HG03558 (cell line): ENCODE measurements at regions not wholly inside any gene's neighbourhood (a gene's known extent, or its start where the extent isn't known, plus 50 kb on each side); places are given as distances from the start of the nearest gene placed in this dataset.

Experiments
- ATAC-seq: cut with Tn5 transposase; IDR thresholded peaks from one replicate; pipeline ENCODE4 v1.9.1; 2021; ENCODE audit warnings: moderate number of reproducible peaks; ENCODE audit not compliant: unreplicated experiment; ENCODE audit errors: extremely low read depth

DNA sequence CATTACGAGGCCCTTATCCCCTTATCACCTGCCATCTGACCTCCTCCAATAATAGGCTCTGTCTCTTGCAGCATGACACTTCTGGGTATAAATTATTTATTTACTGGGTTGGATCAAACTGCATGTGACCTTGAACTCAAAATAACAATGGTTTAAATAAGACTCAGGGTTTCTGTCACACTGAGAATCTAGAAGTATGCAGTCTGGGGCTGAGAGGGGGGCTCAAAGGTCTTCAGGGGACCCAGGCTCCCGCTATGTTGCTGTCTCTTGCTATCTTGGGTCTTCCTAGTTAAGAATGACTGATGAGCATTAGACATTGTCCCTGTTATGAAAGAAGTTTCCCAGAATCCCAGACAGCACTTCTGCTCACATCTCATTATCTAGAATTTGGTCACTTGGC is 133.5 kb downstream of the URB2 start:
- no peak for ATAC-seq

DNA sequence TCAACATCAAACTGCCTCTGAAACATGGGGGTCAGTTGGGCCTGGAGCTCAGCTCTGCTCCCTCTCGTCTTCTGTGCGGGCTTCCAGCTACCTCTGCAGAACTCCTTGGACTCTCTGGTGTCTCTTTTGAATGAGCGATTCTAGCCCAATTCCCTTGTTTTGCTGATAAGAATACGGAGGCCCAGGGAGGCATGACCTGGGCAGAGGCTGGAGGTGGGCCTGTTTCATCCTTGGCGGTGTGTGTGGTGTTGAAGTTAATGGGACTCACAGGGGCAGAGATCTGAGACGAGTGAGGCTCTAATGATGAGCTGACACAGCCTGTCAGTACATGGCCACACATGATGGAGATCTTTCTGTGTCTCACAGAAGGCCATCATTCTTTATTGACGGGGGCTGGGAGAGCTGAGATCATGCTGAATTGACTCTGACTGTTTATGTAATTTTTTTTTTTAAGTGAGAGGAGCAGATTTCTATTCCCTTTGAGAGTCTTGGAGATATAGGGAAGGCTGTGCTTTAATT is 134.5 kb downstream of the URB2 start:
- ATAC-seq, result no peak

DNA sequence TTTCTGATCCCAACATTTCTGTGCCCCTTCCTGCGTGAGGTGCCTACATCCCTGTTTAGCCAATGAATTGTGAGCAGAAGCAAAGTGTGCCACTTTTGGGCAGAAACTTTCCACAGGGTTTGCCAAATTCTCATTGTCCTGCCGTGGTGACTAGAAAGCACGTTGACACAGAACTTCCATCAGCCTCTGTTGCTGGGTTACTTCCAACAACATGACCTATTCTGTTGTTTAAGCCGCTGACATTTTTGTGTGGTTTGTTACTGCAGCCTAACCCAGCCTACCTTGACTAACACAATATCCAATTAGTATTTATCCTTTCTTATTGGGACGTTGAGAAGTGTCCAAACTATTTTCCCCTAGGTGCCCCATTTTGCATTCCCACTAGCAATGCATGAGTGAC is 136.8 kb downstream of the URB2 start:
- ATAC-seq, result no peak

DNA sequence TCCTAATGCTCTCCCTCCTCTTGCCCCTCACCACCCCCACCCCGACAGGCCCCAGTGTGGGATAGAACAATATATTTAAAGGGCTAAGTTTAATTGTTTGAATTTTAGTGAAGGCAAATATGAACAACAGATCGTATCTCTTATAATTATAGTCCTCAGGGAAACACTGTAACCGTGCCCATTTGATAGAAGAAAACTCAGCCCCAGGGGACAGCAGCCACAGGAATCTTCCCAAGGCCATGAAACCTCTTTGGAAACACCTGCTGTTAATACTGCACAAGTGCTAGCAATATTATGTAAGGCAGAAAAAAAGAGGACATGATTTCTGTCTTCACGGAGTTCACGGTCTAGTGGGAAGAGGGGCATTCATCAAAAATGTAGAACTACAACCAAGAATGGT is 142.2 kb downstream of the URB2 start:
- no peak for ATAC-seq

GRCh38 chr1:229769006-229769405 is 143.0 kb downstream of the URB2 start:
- no peak for ATAC-seq

- ATAC-seq, result no peak
Measured at GRCh38 chr1:229769809-229770208, 143.8 kb downstream of the URB2 start.

GRCh38 chr1:229778794-229779193 is 152.7 kb downstream of the URB2 start:
- ATAC-seq, result no peak

DNA sequence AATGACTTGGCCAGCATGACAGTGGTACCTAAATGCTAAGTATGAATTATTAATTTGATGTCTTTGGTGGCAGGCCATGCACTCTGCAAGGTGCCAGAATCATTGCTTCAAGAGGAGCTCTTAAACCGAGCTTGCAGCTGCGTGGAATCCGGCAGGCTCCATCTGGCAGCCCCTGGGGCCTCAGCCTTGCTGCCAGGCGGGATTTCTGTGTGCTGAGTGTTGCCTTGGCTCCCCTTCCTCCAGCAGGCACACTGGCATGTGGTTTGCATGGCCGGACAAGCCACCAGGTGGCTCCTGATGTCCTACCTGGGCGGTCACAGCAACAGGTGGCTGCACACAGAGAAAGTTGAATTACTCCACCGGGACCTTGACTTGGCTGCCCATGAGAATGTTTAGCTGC is 155.4 kb downstream of the URB2 start:
- ATAC-seq, result no peak

DNA sequence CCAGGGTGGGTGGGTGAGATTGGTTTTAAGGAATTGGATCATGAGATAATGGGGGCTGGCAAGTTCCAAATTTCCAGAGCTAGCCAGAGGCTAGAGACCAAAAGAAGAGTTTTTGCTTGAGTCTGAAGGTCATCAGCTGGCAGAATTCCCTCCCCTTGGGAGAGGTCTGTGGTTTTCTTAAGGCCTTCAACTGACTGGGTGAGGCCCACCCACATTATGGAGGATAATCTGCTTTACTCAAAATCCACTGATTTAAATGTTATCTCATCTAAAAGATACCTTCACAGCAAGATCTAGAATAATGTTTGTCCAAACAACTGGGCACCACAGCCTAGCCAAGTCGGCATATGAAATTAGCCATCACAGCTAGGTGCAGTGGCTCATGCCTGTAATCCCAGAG is 156.4 kb downstream of the URB2 start:
- no peak for ATAC-seq

DNA sequence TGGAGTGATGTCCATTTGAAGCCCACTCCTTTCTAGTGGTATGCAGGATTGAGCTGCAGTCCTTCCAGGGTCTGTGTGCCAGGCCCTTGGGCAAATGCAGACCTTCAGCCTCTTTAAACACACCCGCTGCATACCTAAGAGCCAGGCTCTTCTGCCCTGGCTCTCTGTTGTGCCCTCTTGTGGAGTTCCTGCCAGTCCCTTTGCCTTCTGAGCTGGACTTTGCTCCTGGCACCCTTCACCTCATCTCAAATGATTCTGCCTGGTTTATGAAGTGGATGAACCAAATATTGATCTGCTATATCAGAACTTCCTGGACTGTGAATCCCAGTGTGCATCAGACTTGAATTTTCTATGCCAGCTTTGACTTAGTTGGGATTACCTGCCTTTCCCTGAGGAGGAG is 158.8 kb downstream of the URB2 start:
- ATAC-seq, result no peak

DNA sequence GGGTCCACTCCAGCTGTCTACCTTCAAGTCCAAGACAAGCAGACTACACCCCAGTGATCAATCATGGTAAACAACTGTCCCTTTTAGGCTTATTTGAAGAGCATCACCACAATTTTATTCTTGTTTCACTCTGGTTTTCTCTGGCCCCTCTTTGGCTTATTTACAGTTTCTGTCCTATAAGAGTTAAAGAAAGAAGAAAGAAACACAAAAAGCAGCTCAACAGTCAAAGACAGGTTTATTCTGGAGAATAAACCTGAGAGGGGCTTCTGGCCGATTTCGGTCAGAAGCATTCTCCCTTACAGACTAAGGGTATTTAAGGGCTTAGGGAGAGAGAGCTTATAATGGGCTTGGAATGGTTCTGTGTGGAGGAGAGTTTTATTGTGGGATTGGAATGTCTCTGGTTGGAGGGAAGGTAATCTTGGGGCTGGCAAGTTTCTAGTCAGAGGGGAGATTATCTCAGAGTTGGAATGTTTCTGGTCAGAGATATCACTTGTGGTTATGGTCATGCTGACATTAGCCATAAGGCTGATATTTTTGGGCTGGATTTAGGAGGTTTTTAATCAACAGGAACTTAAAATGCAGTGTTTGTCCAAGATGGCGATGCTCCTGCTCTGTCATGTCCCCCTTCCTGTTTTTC is 161.0 kb downstream of the URB2 start:
- no peak for ATAC-seq

- no peak for ATAC-seq
Measured at GRCh38 chr1:229788004-229788403, 162.0 kb downstream of the URB2 start.

DNA sequence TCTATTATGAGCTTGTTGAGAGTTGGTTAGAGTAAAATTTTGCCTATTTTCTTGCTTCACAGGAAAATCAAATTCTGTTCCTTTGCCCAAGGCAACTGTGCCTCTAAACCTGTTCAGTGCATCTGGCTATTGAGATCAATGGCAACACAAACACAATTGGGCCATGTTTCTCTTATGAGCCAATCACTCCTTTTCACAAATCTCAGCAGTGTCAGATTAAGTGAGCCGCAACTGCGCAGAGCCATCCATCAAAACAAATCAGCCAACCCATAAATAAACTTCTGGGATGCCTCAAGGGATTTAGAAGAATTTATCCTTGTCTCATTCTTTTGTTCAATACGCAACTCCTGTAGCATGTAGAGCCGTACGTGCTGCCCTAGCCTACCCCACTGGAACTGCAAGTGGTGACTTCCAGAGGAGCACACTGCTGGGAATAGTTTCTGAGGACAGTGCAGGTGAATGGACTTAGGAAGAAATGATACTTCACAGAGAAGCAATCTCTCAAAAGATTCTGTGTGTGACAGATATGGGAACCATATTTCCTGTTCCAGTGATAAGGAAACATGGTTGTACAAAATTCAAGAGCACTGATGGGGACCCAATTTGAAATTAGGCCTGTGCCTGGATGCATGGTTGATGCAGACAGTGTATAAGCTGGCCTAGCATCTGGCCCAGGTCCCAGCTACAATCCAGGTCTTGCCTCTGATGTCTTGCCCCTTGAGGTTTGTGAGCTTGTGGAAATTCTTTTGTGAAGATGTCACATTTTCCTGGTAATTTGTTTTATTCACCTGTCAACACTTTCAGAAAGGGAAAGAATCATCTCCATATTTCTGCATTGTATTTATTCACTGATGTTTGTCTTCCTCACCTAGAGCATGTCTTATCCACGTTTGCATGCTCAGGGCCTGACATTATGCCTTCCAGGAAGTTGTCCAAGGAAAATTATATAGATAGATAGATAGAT is 166.2 kb downstream of the URB2 start:
- ATAC-seq, result no peak

DNA sequence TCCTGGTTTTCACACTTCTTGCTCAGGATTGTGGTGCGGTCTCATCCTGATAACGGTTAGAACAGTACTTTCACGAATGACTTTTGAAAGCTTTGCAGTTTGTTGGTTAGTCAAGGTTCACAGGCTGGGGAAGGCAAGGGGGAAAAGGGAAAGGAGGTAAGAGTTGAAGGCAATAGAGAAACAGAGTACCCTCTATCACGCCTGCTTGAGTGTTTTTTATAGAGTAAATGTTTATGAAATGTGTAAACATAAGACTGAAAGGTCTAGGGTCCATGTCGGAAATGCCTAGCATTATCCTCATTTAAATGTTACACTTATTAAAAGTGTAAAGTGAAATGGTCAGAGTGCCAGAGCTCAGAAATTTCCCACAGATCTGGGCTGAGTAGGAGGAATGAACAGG is 167.4 kb downstream of the URB2 start:
- ATAC-seq, result no peak

GRCh38 chr1:229798558-229798957 is 172.5 kb downstream of the URB2 start:
- ATAC-seq, result no peak

DNA sequence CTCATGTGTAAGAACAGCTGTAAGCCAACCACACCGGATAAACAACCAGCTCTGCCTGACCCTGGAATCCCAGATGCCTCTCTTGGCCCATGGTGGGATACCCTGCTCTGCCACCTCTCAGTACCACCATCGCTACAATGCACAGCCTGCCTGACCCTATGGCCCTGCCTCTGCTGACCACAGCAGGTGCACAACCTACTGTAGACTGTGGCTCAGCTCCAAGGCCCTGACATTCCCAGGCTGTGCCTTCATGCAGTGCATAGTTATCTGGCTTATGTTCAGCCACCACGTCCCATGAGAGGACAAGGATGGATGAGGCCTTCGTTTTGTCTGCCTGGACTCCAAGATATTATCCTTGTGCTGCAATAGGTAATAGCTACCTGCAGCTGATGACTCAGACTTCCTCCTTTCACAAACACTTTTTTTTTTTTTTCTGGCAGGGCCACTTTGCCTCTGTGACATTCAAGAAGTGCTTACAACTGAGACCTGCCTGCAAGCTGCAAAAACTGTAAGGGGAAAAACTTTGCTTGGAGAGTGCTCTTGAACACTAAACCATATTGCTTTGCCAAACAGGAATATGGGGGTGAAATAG is 177.7 kb downstream of the URB2 start:
- no peak for ATAC-seq

GRCh38 chr1:229808272-229808671 is 182.2 kb downstream of the URB2 start:
- no peak for ATAC-seq

DNA sequence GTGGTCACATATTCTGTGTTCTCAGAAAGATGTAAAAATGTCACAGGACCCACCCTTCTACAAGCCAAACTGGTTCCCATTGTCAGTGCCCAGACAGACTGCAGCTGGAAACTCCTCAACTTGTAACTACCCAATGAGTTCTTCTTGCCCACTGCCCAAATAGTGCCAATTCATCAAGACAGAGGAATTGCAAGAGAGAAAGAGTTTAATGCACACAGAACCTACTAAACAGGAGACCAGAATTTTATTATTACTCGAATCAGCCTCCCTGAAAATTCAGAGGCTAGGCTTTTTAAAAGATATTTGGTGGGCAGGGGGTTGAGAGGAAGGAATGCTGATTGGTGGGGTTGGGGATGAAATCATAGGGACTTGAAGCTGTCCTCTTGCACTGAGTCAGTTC is 184.1 kb downstream of the URB2 start:
- ATAC-seq, result no peak

DNA sequence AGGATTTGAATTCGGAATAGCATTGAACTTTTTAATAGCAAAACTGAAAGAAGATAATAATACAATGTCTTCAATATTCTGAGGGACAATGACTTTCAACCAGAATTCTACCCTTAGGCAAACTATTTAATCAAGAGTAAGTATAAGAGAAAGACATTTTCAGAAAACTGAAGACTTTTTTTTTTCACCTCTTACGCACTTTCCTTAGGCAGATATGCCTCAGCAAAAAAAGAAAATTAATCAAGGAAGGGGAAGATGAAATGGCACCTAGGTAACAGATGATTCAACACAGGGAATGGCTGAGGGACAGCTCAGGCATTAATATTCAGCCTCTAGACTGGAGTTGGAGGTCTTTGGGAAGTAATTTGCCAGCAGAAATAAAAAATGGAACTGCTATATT is 184.9 kb downstream of the URB2 start:
- ATAC-seq, result no peak

- no peak for ATAC-seq
Measured at GRCh38 chr1:229812148-229812547, 186.1 kb downstream of the URB2 start.

GRCh38 chr1:229812693-229813092 is 186.6 kb downstream of the URB2 start:
- ATAC-seq, result no peak
